ENCODE measurements at regions not wholly inside any gene's neighbourhood (a gene's known extent, or its start where the extent isn't known, plus 50 kb on each side); places are given as distances from the start of the nearest gene placed in this dataset.

- no peak overlapping the region for H3K27ac Mint-ChIP-seq
- H3K4me3 Mint-ChIP-seq: no peak overlapping the region
- no peaks in the 10 kb centered on the region for H3K9me3 Mint-ChIP-seq
- peaks cover 21% of the 10 kb centered on the region for H3K4me1 Mint-ChIP-seq
- DNase-seq (ENCODE audit: low spot score) (peak; percentile 80), ATAC-seq (peak; percentile 89)
- POLR2A ChIA-PET: no interaction called here
- no peaks in the 10 kb centered on the region for H3K36me3 Mint-ChIP-seq
- no peaks in the 10 kb centered on the region for H3K27me3 Mint-ChIP-seq (ENCODE audit: low read depth)
- TF ChIP-seq SMAD4 (CRISPR knock-in tag; IDR thresholded peaks at IDR 0.05) (no peak), IRF1 (CRISPR knock-in tag; IDR thresholded peaks at IDR 0.05) (no peak), CTCF (IDR thresholded peaks at IDR 0.05) (peak; percentile 51), GTF2I (CRISPR knock-in tag; conservative IDR thresholded peaks at IDR 0.05) (no peak), FOXP1 (CRISPR knock-in tag; IDR thresholded peaks at IDR 0.05; ENCODE audit: borderline replicate concordance) (no peak)
- TF ChIP-seq, protein P1, sequence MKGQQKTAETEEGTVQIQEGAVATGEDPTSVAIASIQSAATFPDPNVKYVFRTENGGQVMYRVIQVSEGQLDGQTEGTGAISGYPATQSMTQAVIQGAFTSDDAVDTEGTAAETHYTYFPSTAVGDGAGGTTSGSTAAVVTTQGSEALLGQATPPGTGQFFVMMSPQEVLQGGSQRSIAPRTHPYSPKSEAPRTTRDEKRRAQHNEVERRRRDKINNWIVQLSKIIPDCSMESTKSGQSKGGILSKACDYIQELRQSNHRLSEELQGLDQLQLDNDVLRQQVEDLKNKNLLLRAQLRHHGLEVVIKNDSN (CRISPR knock-in tag; IDR thresholded peaks at IDR 0.05): no peak
- CTCF ChIA-PET: interaction anchor here (0.8 to 2.0 kb wide), 8 partner anchors 21 to 265 kb away, joined by 3 to 15 read pairs (median 4); no protein-coding TSS in a partner anchor
Observed at GRCh38 chr19:28239270-28239669, 973.7 kb downstream of the UQCRFS1 start.

GRCh38 chr19:28238270-28238820, 974.6 kb downstream of the UQCRFS1 start:
- POLR2A ChIA-PET: no interaction called here
- CTCF ChIA-PET: interaction anchor here (0.8 to 2.0 kb wide), 9 partner anchors 20 to 641 kb away, joined by 3 to 15 read pairs (median 4); no protein-coding TSS in a partner anchor
- H3K4me1 Mint-ChIP-seq: peaks cover 21% of the 10 kb centered on the region
- ATAC-seq: no peak
- H3K4me3 Mint-ChIP-seq: no peak overlapping the region
- H3K9me3 Mint-ChIP-seq: no peaks in the 10 kb centered on the region
- no peaks in the 10 kb centered on the region for H3K36me3 Mint-ChIP-seq
- TF ChIP-seq NR3C1 (CRISPR knock-in tag; conservative IDR thresholded peaks at IDR 0.05; ENCODE audit: low read depth) (no peak), ZNF423 (CRISPR knock-in tag; IDR thresholded peaks at IDR 0.05) (no peak), SMAD4 (CRISPR knock-in tag; IDR thresholded peaks at IDR 0.05) (no peak), FOXK1 (CRISPR knock-in tag; IDR thresholded peaks at IDR 0.05) (no peak), RELA (CRISPR knock-in tag; IDR thresholded peaks at IDR 0.05; ENCODE audit: borderline replicate concordance) (no peak), JAZF1 (CRISPR knock-in tag; IDR thresholded peaks at IDR 0.05) (no peak), NFYB (CRISPR knock-in tag; conservative IDR thresholded peaks at IDR 0.05; ENCODE audit: low read depth) (no peak), GTF2I (CRISPR knock-in tag; conservative IDR thresholded peaks at IDR 0.05) (no peak), CDX4 (CRISPR knock-in tag; IDR thresholded peaks at IDR 0.05; ENCODE audit: borderline replicate concordance) (no peak), E2F5 (CRISPR knock-in tag; IDR thresholded peaks at IDR 0.05) (no peak), PRRX2 (CRISPR knock-in tag; IDR thresholded peaks at IDR 0.05) (no peak)
- TF ChIP-seq, protein P1 (CRISPR knock-in tag; IDR thresholded peaks at IDR 0.05): no peak
- TF ChIP-seq, protein P2, sequence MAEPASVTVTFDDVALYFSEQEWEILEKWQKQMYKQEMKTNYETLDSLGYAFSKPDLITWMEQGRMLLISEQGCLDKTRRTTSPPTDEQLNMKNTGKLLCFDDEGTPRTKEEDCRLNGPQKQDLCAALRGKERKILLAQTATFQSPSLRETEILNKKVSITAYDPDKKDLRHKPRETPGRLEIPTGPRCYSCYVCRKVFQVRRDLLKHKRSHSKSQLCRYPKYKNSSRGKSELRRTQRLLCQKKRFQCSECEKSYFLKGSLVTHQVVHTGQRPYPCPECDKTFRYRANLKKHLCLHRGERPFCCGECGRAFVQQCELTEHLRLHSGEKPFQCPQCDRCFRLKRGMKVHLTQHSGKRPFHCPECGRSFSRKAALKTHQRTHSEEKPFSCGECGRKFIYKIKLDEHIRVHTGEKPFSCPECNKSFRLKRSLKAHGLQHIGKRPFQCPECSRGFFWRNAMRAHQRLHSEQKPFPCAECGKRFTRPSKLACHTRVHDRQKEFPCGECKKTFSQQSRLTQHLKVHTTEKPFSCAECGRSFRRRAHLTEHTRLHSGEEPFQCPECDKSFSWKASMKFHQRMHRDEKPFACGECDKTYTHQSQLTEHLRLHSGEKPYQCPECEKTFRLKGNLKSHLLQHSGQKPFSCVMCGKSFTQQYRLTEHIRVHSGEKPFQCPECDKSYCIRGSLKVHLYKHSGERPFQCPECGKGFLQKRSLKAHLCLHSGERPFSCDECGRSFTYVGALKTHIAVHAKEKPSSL (CRISPR knock-in tag; conservative IDR thresholded peaks at IDR 0.05): no peak
- TF ChIP-seq, protein P3, sequence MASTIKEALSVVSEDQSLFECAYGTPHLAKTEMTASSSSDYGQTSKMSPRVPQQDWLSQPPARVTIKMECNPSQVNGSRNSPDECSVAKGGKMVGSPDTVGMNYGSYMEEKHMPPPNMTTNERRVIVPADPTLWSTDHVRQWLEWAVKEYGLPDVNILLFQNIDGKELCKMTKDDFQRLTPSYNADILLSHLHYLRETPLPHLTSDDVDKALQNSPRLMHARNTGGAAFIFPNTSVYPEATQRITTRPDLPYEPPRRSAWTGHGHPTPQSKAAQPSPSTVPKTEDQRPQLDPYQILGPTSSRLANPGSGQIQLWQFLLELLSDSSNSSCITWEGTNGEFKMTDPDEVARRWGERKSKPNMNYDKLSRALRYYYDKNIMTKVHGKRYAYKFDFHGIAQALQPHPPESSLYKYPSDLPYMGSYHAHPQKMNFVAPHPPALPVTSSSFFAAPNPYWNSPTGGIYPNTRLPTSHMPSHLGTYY (CRISPR knock-in tag; IDR thresholded peaks at IDR 0.05): no peak
- TF ChIP-seq, protein P4, sequence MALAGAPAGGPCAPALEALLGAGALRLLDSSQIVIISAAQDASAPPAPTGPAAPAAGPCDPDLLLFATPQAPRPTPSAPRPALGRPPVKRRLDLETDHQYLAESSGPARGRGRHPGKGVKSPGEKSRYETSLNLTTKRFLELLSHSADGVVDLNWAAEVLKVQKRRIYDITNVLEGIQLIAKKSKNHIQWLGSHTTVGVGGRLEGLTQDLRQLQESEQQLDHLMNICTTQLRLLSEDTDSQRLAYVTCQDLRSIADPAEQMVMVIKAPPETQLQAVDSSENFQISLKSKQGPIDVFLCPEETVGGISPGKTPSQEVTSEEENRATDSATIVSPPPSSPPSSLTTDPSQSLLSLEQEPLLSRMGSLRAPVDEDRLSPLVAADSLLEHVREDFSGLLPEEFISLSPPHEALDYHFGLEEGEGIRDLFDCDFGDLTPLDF (CRISPR knock-in tag; IDR thresholded peaks at IDR 0.05): no peak
- TF ChIP-seq, protein P5, sequence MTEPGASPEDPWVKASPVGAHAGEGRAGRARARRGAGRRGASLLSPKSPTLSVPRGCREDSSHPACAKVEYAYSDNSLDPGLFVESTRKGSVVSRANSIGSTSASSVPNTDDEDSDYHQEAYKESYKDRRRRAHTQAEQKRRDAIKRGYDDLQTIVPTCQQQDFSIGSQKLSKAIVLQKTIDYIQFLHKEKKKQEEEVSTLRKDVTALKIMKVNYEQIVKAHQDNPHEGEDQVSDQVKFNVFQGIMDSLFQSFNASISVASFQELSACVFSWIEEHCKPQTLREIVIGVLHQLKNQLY (CRISPR knock-in tag; IDR thresholded peaks at IDR 0.05): no peak
- no peak for DNase-seq (ENCODE audit: low spot score)
- no peaks in the 10 kb centered on the region for H3K27me3 Mint-ChIP-seq (ENCODE audit: low read depth)
- no peak overlapping the region for H3K27ac Mint-ChIP-seq

All from WTC11 (cell line).